GM10248 (cell line): ENCODE measurements at regions not wholly inside any gene's neighbourhood (a gene's known extent, or its start where the extent isn't known, plus 50 kb on each side); places are given as distances from the start of the nearest gene placed in this dataset.
"Not testable (repeated sequence)": the region's sequence is repeated elsewhere in the genome, so short reads cannot be mapped to it uniquely, and the experiment has no call there.

ENCODE experiments used
- CTCF ChIA-PET: fragments of 300-600 bp; sonication (Branson Sonifier 250); formaldehyde crosslinking; extraction: SDS; loops from one replicate; lab custom pipeline; 2021; ENCODE audit warnings: antibody characterized with exemption; lab: Yijun Ruan, JAX
- POLR2A ChIA-PET: fragments of 350-650 bp; sonication (Branson Sonifier 250); formaldehyde crosslinking; extraction: SDS; loops from one replicate; lab custom pipeline; 2020; ENCODE audit warnings: antibody characterized with exemption; lab: Yijun Ruan, JAX
- DNase-seq: peaks from one replicate; pipeline ENCODE4 v3.0.0; 2012; ENCODE audit errors: extremely low spot score
- CTCF ChIP-seq: IDR thresholded peaks from 2 replicates; pipeline ENCODE4 v1.5.1; 2012; ENCODE audit warnings: mild to moderate bottlenecking, low read depth; ENCODE audit errors: extremely low read depth, missing control alignments, control extremely low read depth

GRCh38 chr21:18840239-18840638 lies 436.7 kb upstream of the TMPRSS15 start:
- ChIA-PET CTCF (interaction anchor here (1.4 kb wide), 1 partner anchor 10 kb away, joined by 4 read pairs; no protein-coding TSS in a partner anchor), POLR2A (no interaction called here)
- no peak for DNase-seq
- TF ChIP-seq CTCF, result no peak

GRCh38 chr21:18857606-18858005 lies 454.0 kb upstream of the TMPRSS15 start:
- POLR2A ChIA-PET, DNase-seq, CTCF ChIA-PET: not testable (repeated sequence)

- no peak for DNase-seq
- ChIA-PET CTCF (no interaction called here), POLR2A (no interaction called here)
- TF ChIP-seq CTCF, result no peak
These were observed 465.5 kb upstream of the TMPRSS15 start for GRCh38 chr21:18869104-18869503.

GRCh38 chr21:18877917-18878316 lies 474.3 kb upstream of the TMPRSS15 start:
- POLR2A ChIA-PET, result no interaction called here
- CTCF ChIA-PET, result no interaction called here
- no peak for DNase-seq
- no peak for TF ChIP-seq CTCF

- ChIA-PET CTCF (no interaction called here), POLR2A (no interaction called here)
- no peak for TF ChIP-seq CTCF
These were observed 484.5 kb upstream of the TMPRSS15 start for GRCh38 chr21:18887922-18888602.

GRCh38 chr21:18893406-18893805 lies 489.8 kb upstream of the TMPRSS15 start:
- ChIA-PET POLR2A (no interaction called here), CTCF (no interaction called here)
- TF ChIP-seq CTCF, result no peak
- no peak for DNase-seq

More at GRCh38 chr21:18887922-18888602, 484.5 kb upstream of the TMPRSS15 start:
- DNase-seq, result no peak

- no peak for DNase-seq
- no peak for TF ChIP-seq CTCF
- CTCF ChIA-PET, result no interaction called here
- POLR2A ChIA-PET, result no interaction called here
These were observed 490.8 kb upstream of the TMPRSS15 start for GRCh38 chr21:18894387-18894786.
